ENCODE measurements at regions not wholly inside any gene's neighbourhood (a gene's known extent, or its start where the extent isn't known, plus 50 kb on each side); places are given as distances from the start of the nearest gene placed in this dataset.

DNA sequence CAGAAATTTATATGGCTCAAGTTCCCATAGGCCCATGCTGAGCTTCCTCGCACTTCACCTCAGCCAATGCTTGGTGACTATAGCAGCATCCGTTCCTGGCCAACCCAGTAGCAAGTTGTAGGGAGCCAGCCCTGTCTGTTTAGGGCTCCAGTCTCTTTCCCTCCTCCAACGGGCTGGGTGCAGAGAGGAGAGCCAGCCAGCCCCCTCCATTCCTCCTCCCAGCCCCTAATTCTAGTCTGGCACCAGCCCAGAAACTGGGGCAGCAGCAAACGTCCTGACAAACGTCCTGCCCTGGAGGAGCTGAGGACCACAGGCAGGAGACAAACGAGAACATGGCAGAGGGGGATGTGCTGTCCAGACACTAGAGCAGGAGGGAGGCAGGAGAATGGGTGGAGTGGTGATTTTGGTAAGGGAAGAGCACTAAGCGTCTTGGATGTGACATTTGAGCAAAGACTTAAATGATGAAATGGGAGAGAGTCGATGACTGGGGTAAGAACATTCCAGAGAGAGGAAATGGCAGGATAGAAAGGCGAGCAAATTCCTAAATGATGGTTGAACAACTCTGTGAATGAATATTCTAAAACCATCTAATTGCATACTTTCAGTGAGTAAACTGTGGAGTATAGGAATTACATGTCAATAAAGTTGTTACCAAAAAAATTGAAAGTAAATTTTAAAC, 222.5 kb upstream of the DAPK1 start:
- in situ Hi-C loops (cut with HindIII; ENCODE audit: low sequenced_read_pairs) = no loop called here

DNA sequence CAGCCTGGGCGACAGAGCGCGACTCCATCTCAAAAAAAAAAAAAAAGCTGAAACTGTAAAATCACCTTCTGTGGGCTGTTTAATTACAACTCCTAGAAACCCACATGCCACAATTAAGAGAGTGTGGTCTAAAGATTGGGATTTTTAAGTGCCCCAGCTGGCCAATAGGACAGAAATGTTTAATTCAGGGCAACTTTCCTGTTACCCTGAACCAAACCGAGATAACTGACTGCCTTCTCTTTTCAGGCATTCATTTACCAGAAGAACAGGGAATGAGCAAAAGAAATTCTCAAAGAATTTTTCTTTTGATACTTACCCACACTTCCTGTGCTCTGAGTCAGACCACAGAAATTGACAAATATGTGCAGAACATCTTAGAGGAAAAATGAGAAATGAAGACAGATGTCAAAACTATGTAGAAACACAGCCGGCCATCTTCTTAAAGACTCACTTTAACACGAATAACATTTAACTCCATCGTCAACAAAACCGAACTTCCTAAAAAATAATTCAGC, 221.3 kb upstream of the DAPK1 start:
- in situ Hi-C loops (cut with HindIII; ENCODE audit: low sequenced_read_pairs) = no loop called here

DNA sequence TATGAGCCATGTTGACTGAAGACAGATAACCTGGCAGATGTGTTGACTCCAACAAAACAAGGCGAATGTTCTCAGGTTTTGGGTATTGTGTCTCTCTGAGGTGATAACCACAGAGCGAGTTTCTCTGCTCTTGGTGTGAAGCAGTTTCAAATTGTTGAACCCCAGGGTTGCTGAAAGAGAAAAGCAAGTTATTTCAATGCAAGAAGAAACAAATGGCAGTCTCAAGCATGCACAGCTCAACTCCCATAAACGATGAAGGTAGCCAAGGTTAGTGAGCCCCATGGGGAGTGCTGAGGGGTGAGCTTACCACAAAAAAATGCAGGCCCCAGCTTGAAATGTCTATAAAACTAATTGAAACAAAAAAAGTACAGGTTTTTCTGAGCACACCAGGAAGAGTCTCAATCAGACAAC, 220.8 kb upstream of the DAPK1 start:
- in situ Hi-C loops (cut with HindIII; ENCODE audit: low sequenced_read_pairs) = no loop called here

DNA sequence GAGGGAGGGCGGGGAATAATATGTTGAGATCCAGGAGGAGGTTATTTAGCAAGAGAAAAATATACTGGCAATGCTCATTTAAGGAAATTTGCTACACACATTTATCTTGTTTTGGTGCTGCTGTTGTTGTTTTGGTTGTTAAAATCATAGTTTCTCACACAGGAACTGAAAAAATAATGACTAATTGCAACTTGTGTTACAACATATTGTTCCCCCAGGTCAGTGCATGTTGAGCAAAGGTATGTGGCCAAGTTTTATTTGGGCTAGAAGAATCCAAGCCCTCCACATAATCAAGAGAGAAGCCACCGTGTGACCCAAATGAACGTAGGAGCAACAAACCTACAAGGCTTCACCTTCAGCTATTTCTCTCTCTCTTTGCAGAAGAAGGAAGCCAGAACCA, 220.3 kb upstream of the DAPK1 start:
- in situ Hi-C loops (cut with HindIII; ENCODE audit: low sequenced_read_pairs) = no loop called here

DNA sequence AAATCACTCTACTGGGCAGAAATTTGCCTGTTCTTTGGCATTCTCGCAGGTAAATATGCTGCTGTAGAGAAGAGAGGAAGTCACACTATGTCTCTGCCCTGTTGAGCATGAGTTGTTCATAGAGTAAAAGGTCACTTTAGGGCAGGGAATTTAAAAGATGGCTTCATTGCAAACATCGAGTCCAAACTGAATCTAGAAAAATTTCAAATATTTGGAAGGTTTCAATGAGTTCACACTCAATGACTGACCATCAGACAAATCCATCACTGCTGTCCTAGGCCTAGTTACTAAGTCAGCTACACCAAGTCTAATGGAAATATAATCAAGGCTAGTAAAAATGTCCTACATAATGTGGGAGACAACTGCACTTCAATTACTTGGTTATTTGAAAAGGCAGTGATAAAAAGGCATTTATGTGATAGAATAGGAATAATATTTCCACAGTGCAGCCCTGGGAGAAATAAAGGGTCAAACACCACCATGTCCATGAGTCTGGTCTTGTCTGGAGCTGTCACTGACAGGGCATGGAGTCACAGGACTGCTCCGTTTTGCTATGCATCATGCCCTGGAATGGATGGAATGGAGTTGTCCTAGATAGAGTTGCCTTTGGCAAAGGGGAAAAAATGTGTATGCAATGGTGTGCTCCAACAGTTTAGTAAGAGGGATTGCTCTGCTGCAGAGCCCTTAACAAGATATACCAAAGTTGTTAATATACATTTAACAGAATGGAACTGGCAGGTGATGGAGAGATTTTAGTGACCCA, 218.5 kb upstream of the DAPK1 start:
- in situ Hi-C loops (cut with HindIII; ENCODE audit: low sequenced_read_pairs) = no loop called here

DNA sequence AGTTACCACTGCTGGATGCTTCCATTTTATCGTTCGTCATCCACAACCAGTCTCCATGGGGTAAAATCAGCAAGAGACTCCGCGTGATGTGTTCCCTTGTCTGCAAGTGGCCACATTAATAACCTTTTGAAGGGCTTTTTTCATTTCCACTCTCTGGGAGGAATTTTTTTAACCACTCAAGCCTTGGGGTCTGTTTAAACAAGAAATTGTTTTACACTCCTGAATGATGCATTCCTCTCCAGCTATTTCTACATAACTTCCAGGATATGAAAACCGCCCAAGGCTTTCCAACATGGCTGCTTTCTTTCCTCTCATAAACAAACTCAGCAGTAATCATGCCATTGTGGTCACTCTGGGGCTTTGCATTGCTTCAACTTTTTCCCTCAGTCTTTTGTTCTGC, 217.2 kb upstream of the DAPK1 start:
- in situ Hi-C loops (cut with HindIII; ENCODE audit: low sequenced_read_pairs) = no loop called here

DNA sequence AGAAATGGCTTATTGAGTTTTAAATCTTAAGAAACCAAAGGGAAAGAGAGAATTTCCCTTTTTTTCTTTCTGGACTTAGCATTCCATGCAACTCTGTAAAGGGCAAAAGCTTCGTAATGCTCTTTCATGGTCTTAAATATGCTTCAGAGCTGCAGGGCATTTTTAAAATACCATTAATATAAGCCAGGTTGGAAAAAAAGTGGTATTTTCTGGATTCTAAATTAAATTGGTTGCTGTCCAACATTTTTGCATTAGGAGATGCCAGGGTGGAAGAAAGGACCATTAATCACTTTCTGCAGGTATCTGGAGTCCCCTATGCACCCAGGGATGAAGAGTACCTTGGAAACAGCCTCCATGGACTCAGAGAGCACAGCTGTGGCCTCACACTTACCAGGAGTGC, 215.1 kb upstream of the DAPK1 start:
- in situ Hi-C loops (cut with HindIII; ENCODE audit: low sequenced_read_pairs) = no loop called here

DNA sequence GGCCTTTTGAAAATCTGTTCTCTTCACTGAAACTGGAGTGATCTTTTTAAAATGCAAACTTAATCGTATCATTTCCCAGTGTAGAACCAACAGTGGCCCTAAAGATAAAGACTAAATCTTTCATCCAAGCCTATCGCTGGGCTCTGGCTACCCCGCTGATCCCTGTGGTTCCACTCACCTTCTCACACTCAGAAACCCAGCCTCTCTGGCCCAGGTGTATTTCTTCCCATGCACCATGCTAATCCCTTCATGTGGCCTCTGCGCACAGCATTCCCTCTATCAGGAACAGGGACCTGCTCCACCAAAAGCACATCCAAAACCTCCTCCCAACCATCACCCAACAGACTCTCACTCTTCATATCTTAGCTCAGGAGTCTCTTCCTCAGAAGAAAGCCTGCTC, 214.1 kb upstream of the DAPK1 start:
- in situ Hi-C loops (cut with HindIII; ENCODE audit: low sequenced_read_pairs) = no loop called here

DNA sequence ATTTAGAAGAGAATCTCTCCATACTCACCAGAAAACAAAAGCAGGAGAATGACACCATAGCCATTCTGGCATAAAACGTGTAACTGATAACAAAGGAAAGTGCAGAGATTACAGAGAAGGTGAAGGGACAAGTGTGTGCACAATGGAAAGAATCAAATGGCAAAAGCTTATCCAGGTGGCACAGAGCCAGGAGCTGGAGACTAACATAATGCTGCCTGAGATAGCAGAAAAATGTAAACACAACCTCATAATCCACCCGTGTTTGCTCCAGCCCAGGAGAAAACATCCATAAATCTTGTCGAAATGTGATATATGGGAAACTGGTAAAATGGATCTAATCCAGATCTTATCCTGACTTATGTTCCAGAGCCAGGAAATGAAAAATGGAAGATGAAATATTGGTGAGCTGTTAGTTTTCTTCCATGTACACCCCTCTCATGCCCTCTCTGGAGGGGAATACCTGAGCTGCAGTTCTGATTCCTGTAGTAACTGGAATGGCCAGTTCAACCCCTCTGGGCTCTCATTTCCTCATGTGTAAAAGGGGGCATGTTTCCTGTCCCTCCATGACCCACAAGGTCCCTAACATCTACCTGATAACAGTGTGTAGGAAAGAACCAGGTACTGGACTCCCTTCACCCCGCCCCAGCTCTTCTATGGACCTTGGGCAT, 212.3 kb upstream of the DAPK1 start:
- in situ Hi-C loops (cut with HindIII; ENCODE audit: low sequenced_read_pairs) = no loop called here

DNA sequence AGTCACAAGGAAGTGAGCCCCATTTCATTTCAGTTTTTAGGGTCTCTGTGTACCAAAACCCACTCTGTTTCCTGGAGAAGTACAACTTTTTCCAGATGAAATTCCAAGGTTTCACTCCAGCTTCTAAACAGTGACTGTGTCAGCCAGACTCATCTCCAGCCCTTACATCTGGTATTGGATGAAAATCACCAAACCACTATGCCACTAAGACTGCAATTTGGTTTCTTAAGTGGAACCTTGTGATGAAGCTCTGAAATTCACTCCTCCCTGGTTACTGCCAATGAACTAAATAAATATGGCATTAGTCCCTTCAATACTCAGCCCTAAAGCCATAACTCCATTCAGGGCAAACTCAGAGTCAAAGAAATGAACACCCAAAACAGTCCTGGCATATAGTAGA, 211.2 kb upstream of the DAPK1 start:
- in situ Hi-C loops (cut with HindIII; ENCODE audit: low sequenced_read_pairs) = no loop called here

DNA sequence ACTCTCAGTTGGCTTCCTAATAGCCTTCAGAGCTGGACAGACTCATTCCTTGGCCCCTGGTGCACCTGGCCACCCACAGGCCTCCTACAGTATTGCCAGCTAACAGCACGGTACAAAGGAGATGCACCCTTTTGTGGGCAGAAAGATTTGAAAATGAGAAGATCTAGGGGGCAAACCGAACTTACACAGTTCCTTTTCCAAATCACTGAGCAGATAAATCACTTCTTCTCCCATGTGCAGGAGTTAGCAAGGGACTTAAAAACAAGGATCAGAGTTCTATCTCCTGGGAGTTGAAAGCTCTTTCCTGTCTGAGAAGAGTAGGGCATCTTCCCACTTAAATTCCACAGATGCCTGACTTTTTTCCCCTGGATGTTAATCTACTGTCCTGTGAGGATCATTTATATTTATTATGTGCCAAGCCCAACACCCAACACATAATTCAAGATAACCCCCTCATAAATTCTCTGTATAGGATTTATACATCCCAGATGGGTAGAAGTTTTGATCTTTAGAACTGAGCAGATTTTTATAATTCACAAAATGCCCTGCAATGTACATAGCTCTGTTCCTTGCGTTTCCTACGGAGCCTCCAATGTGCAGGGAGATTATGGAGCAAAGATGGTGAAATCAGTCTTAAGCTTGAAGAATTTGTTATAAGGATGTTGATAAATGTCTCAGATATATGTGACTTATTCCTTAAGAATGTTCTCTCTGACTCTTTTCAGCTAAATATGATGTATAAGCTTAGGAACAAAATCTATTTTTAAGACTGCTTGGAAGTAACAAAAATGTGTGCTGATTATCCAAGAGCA, 207.2 kb upstream of the DAPK1 start:
- in situ Hi-C loops (cut with HindIII; ENCODE audit: low sequenced_read_pairs) = no loop called here

DNA sequence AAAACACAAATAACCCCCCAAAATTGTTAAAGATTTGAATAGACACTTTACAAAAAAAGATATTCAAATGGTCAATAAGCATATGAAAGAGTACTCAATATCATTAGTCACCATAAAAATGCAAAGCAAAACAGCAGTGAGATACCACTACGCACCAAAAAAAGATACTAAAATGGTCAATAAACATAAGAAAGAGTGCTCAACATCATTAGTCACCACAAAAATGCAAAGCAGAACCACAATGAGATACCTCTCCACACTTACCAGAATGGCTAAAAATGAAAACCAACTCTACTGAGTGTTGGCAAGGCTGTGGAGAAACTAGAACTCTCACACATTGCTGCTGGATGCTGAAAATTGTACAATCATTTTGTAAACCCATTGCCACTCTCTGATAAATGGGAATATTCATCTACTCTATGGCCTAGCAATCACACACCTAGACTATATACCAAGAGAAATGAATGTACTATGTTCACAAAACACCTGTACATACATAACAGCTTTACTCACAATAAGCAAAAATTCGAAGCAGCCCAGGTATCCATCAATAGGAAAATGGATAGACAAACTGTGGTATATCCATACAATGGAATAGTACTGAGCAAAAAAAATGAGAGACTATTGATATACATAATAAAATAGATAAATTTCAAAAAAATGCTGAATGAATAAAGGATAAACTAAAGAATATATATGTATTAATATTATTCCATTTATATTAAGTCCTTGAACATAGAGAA, 205.0 kb upstream of the DAPK1 start:
- in situ Hi-C loops (cut with HindIII; ENCODE audit: low sequenced_read_pairs) = no loop called here

DNA sequence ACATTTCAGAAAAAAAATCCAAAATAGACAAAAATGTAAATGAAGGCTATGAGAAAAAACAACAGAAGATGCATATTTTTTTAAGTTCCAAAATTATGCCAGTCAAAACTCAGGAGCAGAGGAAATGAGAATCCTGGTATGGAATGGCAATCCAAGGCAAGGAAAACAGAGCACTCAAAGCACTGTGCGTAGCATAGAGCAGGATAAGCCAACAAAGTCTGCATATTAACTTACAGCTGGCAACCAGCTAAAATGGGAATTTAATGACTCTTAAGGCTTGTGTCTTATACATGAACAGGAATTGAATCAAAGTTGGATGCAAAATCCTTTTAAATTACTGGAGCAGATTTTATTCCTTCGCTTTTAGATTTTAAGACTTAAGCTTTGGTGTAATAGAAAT, 203.5 kb upstream of the DAPK1 start:
- in situ Hi-C loops (cut with HindIII; ENCODE audit: low sequenced_read_pairs) = no loop called here

DNA sequence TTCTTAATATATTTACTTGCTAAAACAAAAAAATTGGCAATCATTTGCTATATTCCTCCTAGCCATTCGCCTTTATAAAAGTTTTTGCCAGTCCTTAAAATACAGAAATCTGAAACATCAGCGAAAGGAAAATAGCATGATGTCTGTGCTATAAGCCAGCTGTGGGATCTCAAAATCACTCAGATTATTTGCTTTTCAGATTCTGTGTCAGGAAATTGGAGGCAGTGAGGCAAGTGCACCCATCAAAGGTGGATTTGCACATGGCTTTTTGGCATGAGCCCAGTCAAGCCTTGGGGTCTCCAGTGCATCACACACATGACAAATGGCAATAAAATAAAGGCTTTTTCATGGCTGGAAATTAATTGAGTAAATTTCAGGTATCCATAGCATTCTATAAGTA, 196.8 kb upstream of the DAPK1 start:
- in situ Hi-C loops (cut with HindIII; ENCODE audit: low sequenced_read_pairs) = no loop called here

DNA sequence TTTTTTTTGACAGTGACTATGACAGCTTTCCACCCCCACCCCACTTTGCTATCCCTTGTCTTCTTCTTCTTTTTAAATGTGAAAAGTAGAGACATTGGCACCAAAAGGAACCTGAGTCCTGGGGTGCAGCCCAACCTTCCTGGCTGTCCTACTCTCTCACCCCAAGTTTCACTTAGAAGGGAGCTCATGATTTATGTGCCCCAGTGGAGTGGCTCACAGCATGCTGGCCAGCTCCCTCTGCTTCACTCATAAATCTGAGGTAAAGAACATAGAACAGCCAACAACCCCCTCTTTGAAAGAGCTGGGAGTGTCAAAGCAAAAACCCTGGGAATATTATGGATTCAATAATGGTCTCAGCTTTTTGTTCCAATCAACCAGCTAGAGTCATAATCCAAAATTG, 196.3 kb upstream of the DAPK1 start:
- in situ Hi-C loops (cut with HindIII; ENCODE audit: low sequenced_read_pairs) = no loop called here

DNA sequence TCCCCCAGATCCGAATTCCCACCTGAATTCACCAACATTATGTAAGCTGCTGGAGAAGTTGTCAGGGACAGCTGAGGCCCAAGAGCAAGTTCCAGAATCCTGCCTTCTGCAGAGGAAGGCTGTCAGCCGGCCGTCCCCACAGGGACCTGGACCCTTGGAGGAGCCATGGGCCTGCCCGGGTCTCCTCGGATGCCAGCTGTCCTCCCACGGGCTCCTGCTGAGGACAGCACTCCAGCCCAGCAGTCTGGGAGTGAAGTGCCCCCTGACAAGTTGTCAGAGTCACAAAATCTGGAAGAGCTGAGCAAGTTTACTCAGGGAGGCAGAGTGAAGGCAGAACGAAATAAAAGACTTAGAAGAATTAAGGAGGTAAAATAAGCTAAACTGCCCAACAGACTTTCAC, 192.5 kb upstream of the DAPK1 start:
- in situ Hi-C loops (cut with HindIII; ENCODE audit: low sequenced_read_pairs) = no loop called here

DNA sequence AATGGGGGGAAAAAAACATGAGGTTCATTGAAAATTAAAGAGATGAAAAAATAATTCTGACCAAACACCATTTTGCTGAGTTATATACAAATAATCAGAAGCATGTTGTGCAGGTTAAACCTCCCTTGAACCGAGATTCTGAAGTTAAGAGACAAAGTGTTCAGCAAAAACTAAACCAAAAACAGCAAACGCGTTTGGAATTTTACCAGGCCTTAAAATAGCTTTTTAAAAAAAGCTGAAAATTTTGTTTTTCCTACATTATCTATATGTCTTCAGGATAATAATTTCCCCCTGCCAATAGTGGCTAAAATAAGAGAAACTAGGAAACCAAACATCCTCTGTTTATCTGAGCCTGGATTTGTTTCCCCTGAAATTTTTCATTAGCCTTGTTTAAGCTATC, 191.7 kb upstream of the DAPK1 start:
- in situ Hi-C loops (cut with HindIII; ENCODE audit: low sequenced_read_pairs) = no loop called here

DNA sequence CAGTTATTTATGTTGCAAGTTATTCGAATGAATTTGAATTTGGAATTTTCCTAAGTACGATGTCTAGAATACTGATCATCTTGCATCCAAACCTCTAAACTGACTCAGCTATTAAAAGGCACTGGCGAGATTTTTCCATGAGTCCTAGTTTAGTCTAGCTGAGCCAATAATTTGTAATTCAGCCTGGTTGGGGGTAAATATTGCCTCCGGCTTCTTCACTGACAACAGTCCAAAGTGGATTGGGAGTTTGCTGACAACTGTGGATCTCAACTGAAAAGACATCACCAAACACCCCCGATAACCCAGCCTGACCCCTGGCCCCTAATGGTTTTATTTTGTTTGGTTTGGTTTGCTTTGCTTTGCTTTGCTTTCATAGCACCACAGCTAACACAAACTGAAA, 189.8 kb upstream of the DAPK1 start:
- in situ Hi-C loops (cut with HindIII; ENCODE audit: low sequenced_read_pairs) = no loop called here

DNA sequence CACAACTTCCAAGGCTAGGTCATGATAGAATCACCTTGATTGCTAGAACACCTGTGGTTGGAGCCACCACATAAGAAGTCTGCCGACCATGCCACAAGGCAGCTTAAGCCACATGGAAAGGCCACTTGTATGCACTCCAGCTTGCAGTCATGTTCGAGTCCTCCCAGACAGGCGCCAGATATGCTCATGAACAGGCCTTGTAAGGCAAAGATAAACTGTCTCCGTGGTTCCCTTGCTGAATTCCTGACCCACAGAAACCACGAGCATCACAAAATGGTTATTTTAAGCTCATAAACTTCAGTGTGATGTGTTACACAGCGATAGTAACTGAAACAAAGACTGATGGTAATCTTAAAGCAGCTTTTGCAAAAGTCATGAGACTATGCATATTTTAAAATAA, 188.4 kb upstream of the DAPK1 start:
- in situ Hi-C loops (cut with HindIII; ENCODE audit: low sequenced_read_pairs) = no loop called here

DNA sequence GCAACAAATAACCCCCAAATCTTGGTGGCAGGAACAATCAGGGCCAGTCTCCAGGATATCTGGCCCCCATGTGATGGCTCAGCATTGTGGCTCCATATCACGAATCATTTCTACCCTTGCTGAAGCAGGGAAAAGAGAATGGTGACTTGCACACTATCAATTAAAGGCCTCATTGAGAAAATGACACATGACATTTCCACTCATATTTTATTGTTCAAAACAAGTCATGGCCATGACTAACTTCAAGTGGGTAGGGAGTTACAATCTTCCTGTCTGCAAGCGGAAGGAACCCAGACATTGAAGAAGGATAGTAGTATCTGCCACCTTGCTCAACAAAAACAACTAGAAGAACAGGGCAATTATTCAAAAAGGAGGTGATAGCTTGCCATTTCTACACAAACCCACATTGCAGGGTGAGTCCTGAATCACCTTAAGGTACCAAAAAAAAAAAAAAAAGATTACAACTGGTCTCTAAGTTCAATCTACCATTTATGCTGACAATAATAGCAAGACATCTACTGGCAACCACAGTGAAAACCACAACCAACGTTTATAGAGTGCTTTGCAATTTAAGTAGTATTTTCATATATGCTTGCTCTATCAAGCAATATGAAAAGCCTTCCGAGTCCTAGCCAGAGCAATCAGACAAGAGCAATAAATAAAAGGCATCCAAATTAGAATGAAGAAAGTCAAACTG, 186.7 kb upstream of the DAPK1 start:
- in situ Hi-C loops (cut with HindIII; ENCODE audit: low sequenced_read_pairs) = no loop called here

Measured in DLD1 (cell line).